Left ventricle myocardium superior (tissue), 1 donor: ENCODE measurements at regions not wholly inside any gene's neighbourhood (a gene's known extent, or its start where the extent isn't known, plus 50 kb on each side); places are given as distances from the start of the nearest gene placed in this dataset.
A peak's percentile ranks its signal among the peaks of the same experiment; 100 is the strongest.

Source experiments
- ATAC-seq: fragments of 200-7000 bp; cut with Tn5 transposase; one replicate; pipeline ENCODE4 v1.9.1; 2020; ENCODE audit warnings: mild to moderate bottlenecking, moderate library complexity
- DNase-seq: peaks from one replicate; pipeline ENCODE4 v3.0.0-alpha.2; 2020
- intact Hi-C: fragments of 100-400 bp; cut with micrococcal nuclease; formaldehyde crosslinking; loops from one replicate; pipeline ENCODE4 v1.11.0; 2022
- donor health status: DM: no; HTN: yes; CAD: no; lungs with severe emphysema.

GRCh38 chr6:21648475-21649050 is 55.0 kb downstream of the SOX4 start:
- ATAC-seq (no peak), DNase-seq (no peak)
- intact Hi-C loops = no loop called here

GRCh38 chr6:21653323-21653722 is 59.8 kb downstream of the SOX4 start:
- ATAC-seq = no peak
- intact Hi-C loops = no loop called here
- DNase-seq = no peak

DNA sequence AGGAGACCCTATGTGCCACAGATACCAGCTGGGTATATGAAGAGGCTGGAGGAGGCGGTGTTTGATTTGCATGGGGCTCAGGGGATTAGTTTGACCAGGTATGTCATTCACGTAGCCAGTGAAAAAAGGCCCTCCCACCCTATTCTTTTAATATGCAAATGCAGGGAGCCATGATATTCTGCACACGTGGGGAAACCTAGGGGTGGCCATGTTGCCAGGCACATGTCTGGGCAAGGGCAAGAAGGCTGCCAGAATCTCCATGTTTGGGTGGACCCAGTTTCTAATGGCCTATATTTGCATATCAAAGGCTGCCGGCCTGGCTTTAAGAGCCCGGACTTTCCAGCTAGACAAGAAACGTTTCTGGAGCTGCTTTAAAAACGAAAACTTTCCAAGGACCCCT is 60.4 kb downstream of the SOX4 start:
- ATAC-seq (no peak), DNase-seq (no peak)
- intact Hi-C loops = no loop called here

GRCh38 chr6:21654361-21654760 is 60.8 kb downstream of the SOX4 start:
- ATAC-seq (no peak), DNase-seq (no peak)
- intact Hi-C loops = no loop called here

DNA sequence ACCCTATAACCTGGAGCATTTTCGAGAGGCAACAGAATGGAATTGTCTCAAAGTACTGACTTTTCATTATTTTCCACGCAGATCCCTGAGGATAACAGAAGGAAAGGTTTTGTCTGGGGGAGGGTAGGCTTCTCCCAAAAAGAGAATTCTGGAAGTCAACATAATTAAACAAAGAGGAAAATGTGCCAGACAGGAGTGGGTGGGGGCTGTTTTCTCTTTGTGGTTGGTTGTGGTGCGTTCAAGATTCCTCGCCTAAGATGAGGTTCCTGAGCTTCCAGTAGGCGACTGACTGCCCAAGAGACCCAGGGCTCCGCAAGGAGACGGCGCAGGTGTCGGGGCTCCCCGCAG is 70.4 kb downstream of the SOX4 start:
- no peak for ATAC-seq
- intact Hi-C loops = no loop called here
- DNase-seq = no peak

DNA sequence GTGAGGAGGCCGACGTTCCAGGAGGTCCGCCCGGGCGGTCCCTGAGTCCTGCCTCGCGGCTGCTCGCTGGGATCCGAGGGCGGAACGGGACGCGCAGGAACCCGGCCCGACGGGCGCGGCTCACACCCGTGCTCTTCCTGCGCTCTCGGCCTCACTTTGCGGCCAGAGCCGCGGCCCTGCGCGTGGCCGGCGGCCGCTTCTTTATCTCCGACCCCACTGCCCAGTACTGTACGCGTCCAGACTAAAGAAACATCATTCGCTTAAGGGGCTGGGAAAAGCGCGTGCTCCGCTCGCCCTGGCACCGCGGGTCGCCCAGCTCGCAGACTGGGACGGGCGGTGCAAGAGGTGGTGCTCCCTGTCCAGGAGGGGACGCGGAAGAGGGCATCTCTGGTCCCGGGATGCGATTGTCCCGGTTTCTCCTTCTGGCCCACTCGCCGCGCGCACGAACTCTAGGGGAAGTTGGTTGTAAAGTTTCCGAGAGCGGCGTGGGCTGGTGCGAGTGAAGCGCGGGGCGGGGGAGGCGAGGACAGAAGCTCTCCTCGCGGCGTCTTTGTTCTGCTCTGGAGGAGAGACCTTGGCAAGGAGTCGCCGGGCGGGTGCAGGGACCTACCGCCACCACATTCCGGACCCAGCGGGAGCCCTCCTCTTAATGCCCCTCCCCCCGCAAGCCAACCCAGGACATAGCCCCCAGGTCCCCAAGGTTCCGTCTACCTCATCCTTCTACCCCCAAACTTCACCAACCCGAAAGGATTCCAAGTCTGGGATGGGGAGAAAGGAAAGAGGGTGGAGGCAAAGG is 71.0 kb downstream of the SOX4 start:
- intact Hi-C loops = no loop called here
- DNase-seq = peak; percentile 46

GRCh38 chr6:21665110-21665391 is 71.5 kb downstream of the SOX4 start:
- ATAC-seq (peak; percentile 13), DNase-seq (no peak)
- intact Hi-C loops = no loop called here

More for the DNA sequence above, 71.0 kb downstream of the SOX4 start:
- ATAC-seq = peak; percentile 65

GRCh38 chr6:21665392-21666200 is 72.0 kb downstream of the SOX4 start:
- ATAC-seq (peak; percentile 39), DNase-seq (no peak)
- intact Hi-C loops = no loop called here

DNA sequence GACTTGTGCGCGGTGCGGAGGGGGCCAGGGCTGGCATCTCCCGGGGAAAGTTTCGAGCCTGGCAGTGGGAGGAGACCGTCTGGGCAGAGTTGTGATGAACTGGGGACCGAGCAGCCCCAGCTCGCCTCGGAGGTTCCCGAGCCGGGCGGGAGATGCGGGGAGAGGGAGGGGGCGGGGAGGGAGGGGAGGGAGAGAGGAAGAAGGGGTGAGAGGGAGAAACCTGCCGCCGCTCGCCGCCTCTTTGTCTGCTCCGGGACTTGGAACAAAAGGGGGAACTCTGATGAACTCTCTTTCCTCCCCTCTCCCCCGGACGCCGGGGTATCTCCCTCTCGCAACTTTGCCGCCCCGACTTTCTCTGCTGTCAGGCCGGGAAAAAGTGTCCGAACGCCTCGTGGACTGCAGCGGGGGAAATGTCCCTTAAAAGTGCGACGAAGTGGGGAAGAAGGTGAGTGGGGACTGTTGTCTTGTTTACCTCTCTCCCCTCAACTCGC is 72.7 kb downstream of the SOX4 start:
- ATAC-seq (peak; percentile 46), DNase-seq (peak; percentile 33)
- intact Hi-C loops = no loop called here

- intact Hi-C loops = no loop called here
- no peak for ATAC-seq
- no peak for DNase-seq
Measured at GRCh38 chr6:21666853-21667681, 73.5 kb downstream of the SOX4 start.

DNA sequence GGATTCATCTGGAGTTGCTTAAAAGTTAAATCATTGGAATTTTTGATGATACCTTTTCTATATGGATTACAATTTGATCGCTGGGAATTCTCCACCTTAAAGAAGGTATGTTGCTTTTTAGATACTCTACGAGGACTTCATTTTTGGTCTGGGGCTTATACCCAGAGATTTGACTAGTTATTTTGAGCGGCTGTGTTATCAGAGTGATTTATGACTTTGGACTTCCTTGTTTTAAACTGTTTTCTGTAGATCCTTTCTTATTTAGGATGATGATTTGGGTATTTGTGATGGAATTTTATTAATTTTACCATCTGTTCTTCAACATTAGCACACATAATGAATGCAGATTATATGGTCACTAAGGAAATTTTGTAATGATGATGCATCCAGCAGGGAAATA is 75.2 kb downstream of the SOX4 start:
- intact Hi-C loops = no loop called here
- DNase-seq (no peak), ATAC-seq (no peak)

GRCh38 chr6:21676769-21677168 is 83.2 kb downstream of the SOX4 start:
- DNase-seq = no peak
- no peak for ATAC-seq
- intact Hi-C loops = no loop called here

DNA sequence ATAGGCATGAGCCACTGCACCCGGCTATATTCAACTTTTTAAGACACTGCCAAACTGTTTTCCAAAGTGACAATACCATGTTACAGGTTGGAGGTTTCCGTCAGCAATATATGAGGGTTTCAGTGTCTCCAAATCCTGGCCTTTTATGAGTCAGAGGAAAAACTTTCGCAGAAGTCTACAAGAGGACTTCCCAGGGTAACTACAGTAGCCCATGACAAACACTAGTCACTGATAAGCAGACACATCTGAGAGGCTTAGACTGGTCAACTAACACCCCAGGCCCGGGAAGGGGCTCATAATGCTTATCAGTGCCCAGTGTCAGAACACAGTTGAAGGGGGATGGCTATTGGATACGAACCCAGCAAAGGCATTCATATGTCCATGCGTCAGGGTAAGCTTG is 85.4 kb downstream of the SOX4 start:
- intact Hi-C loops = no loop called here
- ATAC-seq = no peak
- DNase-seq = no peak

GRCh38 chr6:21679761-21680265 is 86.3 kb downstream of the SOX4 start:
- no peak for DNase-seq
- intact Hi-C loops = no loop called here
- no peak for ATAC-seq

DNA sequence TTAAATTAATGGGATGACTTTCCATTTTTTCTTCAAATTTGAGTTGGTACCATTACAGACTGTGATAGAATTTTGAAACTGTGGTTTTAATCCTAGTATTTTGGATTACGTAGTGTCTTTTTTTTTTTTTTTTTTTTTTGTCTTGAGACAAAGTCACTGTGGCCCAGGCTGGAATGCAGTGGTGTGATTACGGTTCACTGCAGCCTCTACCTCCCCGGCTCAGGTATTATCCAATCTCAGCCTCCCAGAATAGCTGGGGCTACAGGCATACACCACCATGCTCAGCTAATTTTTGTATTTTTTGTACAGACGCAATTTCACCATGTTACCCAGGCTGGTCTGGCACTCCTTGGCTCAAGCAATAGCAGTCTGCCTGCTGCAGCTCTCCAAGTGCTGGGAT is 87.1 kb downstream of the SOX4 start:
- ATAC-seq (no peak), DNase-seq (no peak)
- intact Hi-C loops = no loop called here

DNA sequence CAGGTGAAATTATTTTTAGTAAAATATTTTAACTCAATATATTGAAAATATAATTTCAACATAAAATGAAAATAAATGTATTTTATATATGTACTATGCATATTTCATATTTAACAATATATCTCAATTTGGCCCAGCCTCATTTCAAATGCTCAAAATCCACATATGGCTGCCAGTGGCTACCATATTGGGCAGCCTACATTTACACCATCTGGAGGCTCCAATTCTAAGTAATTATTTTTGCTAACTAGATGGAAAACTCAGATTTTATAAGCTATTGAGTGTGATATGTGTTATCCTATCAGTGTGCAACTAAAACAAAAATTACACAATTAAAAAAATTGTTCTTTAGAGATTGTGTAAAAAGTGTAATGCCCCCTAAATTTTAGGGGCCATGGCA is 96.9 kb downstream of the SOX4 start:
- ATAC-seq (no peak), DNase-seq (no peak)
- intact Hi-C loops = no loop called here

DNA sequence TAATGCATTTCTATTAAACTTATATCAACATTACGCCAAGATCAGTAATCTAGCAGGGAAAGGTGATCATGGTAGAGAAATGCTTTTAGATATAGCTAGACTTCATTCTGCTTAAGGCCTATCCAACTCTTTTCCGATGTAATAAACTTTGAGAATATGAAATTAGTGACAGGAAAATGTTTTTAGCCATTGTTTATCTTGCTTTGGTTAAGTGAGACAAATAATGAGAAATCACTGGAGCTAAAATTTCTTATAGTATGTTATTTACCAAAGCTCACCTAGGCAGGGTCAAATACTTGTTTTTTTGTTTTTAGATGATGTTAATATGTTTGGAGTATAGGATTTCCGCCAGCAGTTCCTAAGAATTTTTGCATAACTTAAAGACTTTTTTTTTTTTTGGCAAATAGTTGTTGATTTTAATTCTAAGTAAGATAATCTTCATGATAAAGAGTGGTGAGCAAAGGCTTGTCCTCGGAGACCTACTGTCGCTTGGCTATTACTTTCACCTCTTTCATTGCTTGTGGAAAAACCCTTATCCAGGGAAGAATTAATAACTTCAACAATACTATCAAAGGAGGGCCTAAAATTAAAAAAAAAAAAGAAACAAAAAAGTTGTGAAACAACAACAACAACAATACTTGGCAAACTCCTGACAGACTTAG is 98.3 kb downstream of the SOX4 start:
- intact Hi-C loops = no loop called here
- DNase-seq (no peak), ATAC-seq (no peak)

- ATAC-seq (no peak), DNase-seq (no peak)
- intact Hi-C loops = no loop called here
Measured at GRCh38 chr6:21692721-21693120, 99.2 kb downstream of the SOX4 start.

- DNase-seq (no peak), ATAC-seq (no peak)
- intact Hi-C loops = no loop called here
Measured at GRCh38 chr6:21694168-21694567, 100.6 kb downstream of the SOX4 start.
